Stimulated activated CD4-positive, alpha-beta T cell treated with anti-CD3 and anti-CD28 coated beads, Interleukin-4, amount 100 ng/mL, for 1 hour (primary cell): ENCODE measurements at regions not wholly inside any gene's neighbourhood (a gene's known extent, or its start where the extent isn't known, plus 50 kb on each side); places are given as distances from the start of the nearest gene placed in this dataset.

ENCODE experiments used
- DNase-seq: peaks from one replicate; pipeline ENCODE4 v3.0.0-alpha.2; 2020

- no peak for DNase-seq
Observed at GRCh38 chr20:60948224-60948623, 303.8 kb upstream of the CDH4 start.

- no peak for DNase-seq
Observed at GRCh38 chr20:60950561-60950960, 301.5 kb upstream of the CDH4 start.

GRCh38 chr20:60950974-60951373, 301.1 kb upstream of the CDH4 start:
- no peak for DNase-seq

- no peak for DNase-seq
Observed at GRCh38 chr20:60952861-60953260, 299.2 kb upstream of the CDH4 start.

GRCh38 chr20:60953321-60953720, 298.7 kb upstream of the CDH4 start:
- no peak for DNase-seq

- no peak for DNase-seq
Observed at GRCh38 chr20:60955706-60956105, 296.4 kb upstream of the CDH4 start.

- no peak for DNase-seq
Observed at GRCh38 chr20:60956194-60956593, 295.9 kb upstream of the CDH4 start.

GRCh38 chr20:60957621-60958020, 294.4 kb upstream of the CDH4 start:
- no peak for DNase-seq

GRCh38 chr20:60959971-60960370, 292.1 kb upstream of the CDH4 start:
- no peak for DNase-seq

GRCh38 chr20:60960500-60960899, 291.6 kb upstream of the CDH4 start:
- DNase-seq: no peak

- DNase-seq: no peak
Observed at GRCh38 chr20:60961551-60961950, 290.5 kb upstream of the CDH4 start.

GRCh38 chr20:60962367-60963045, 289.6 kb upstream of the CDH4 start:
- DNase-seq: no peak

- DNase-seq: no peak
Observed at GRCh38 chr20:60963146-60963545, 288.9 kb upstream of the CDH4 start.

- DNase-seq: no peak
Observed at GRCh38 chr20:60964911-60965310, 287.1 kb upstream of the CDH4 start.

- DNase-seq: no peak
Observed at GRCh38 chr20:60966031-60966430, 286.0 kb upstream of the CDH4 start.

- no peak for DNase-seq
Observed at GRCh38 chr20:60966766-60967165, 285.3 kb upstream of the CDH4 start.

GRCh38 chr20:60967431-60968316, 284.4 kb upstream of the CDH4 start:
- DNase-seq: no peak

GRCh38 chr20:60968853-60969720, 283.0 kb upstream of the CDH4 start:
- DNase-seq: no peak

- DNase-seq: no peak
Observed at GRCh38 chr20:60970601-60971000, 281.5 kb upstream of the CDH4 start.

- DNase-seq: no peak
Observed at GRCh38 chr20:60974022-60974421, 278.0 kb upstream of the CDH4 start.

GRCh38 chr20:60974441-60974945, 277.6 kb upstream of the CDH4 start:
- no peak for DNase-seq

- no peak for DNase-seq
Observed at GRCh38 chr20:60976139-60976538, 275.9 kb upstream of the CDH4 start.

GRCh38 chr20:60976913-60977312, 275.1 kb upstream of the CDH4 start:
- DNase-seq: no peak
